K562 (cell line): ENCODE measurements at regions not wholly inside any gene's neighbourhood (a gene's known extent, or its start where the extent isn't known, plus 50 kb on each side); places are given as distances from the start of the nearest gene placed in this dataset.

Experiments used
- ATAC-seq: fragments of 200-7000 bp; cut with Tn5 transposase; 3 replicates; pipeline ENCODE4 v1.9.1; 2020; ENCODE audit warnings: moderate library complexity
- BruUV-seq: library from RNA; stranded (reverse); fragments of 400-500 nt; replicated peaks from 2 replicates; lab custom pipeline; 2021; lab: Mats Ljungman, UMichigan
- CTCF ChIA-PET: fragments of 300-600 bp; formaldehyde crosslinking; extraction: SDS; loops from one replicate; lab custom pipeline; 2021; ENCODE audit warnings: low intra/inter-chr PET ratio; lab: Yijun Ruan, JAX
- POLR2A ChIA-PET: fragments of 300-600, 350-650 bp; sonication (Branson Sonifier 250); formaldehyde crosslinking; extraction: SDS; loops from one replicate; lab custom pipeline; 2021; ENCODE audit warnings: antibody characterized with exemption, inconsistent platforms; lab: Yijun Ruan, JAX
- DNase-seq, 4 experiments: peaks; one replicate each; pipeline versions ENCODE4 v3.0.0 to v3.0.0-alpha.2; 2011 to 2018; ENCODE audit warnings: low spot score in 3 of 4, mixed read lengths in 3 of 4; ENCODE audit errors: extremely low read depth in 1 of 4
- FAIRE-seq: peaks from 2 replicates; lab custom pipeline; 2011; peaks lifted over from hg19 to GRCh38; lab: Jason Lieb, UNC
- H2AFZ ChIP-seq: 2 replicates; pipeline ENCODE4 v1.6.0; 2011; ENCODE audit warnings: low read depth, low read length, control low read depth, inconsistent platforms
- H3K27ac ChIP-seq: fragments of 200-600 bp; 3 replicates; pipeline ENCODE4 v1.8.0; 2011; ENCODE audit warnings: low read depth, mild to moderate bottlenecking, control low read depth, inconsistent platforms, low read length, moderate library complexity, mixed read lengths; ENCODE audit errors: extremely low read depth
- H3K27me3 ChIP-seq, 2 experiments: fragments of 300-600 bp in 1 of 2; 2 replicates in 1 of 2; 3 replicates in 1 of 2; pipeline versions ENCODE4 v1.6.0 to v1.8.0; 2011; ENCODE audit warnings: inconsistent platforms in 2 of 2, low read length in 2 of 2, mild to moderate bottlenecking in 1 of 2, mixed read lengths in 1 of 2, moderate library complexity in 1 of 2; ENCODE audit not compliant: control insufficient read depth in 2 of 2, insufficient read depth in 2 of 2
- H3K36me3 ChIP-seq: fragments of 300-600 bp; 3 replicates; pipeline ENCODE4 v1.8.0; 2011; ENCODE audit warnings: mild to moderate bottlenecking, low read length, inconsistent platforms; ENCODE audit not compliant: control insufficient read depth, insufficient read depth
- H3K4me1 ChIP-seq, 2 experiments: fragments of 200-600 bp in 1 of 2; replicated peaks in 1 of 2; 2 replicates in 1 of 2; 3 replicates in 1 of 2; pipeline versions ENCODE4 v1.5.1 to v1.8.0; 2011; ENCODE audit warnings: inconsistent platforms in 2 of 2, low read length in 2 of 2, mild to moderate bottlenecking in 1 of 2, mixed read lengths in 1 of 2, moderate library complexity in 1 of 2; ENCODE audit not compliant: control insufficient read depth in 2 of 2, insufficient read depth in 2 of 2
- H3K4me2 ChIP-seq: 2 replicates; pipeline ENCODE4 v1.6.1; 2011; ENCODE audit warnings: low read length, control low read depth, inconsistent platforms, mixed read lengths; ENCODE audit not compliant: insufficient read depth
- H3K4me3 ChIP-seq: fragments of 200-600 bp; sonication (generic), shearing (Covaris generic); 2 replicates; pipeline ENCODE4 v1.5.1; 2016; ENCODE audit warnings: control low read depth, inconsistent platforms
- H3K79me2 ChIP-seq: fragments of 200-600 bp; 3 replicates; pipeline ENCODE4 v1.8.0; 2011; ENCODE audit warnings: low read length, inconsistent platforms; ENCODE audit not compliant: control insufficient read depth, insufficient read depth
- H3K9ac ChIP-seq, 2 experiments: 2 replicates each; pipeline versions ENCODE4 v1.6.0 to v1.6.1; 2011; ENCODE audit warnings: low read depth in 2 of 2, low read length in 2 of 2, control low read depth in 1 of 2, inconsistent platforms in 1 of 2, mild to moderate bottlenecking in 1 of 2, mixed read lengths in 1 of 2; ENCODE audit not compliant: insufficient read depth in 1 of 2
- H3K9me1 ChIP-seq: one replicate; pipeline ENCODE4 v1.6.0; 2011; ENCODE audit warnings: inconsistent platforms, mild to moderate bottlenecking, low read length, moderate library complexity; ENCODE audit not compliant: control insufficient read depth, insufficient read depth
- H3K9me3 ChIP-seq: replicated peaks from 2 replicates; pipeline ENCODE4 v1.5.1; 2011; ENCODE audit warnings: low read depth, low read length, inconsistent platforms; ENCODE audit not compliant: control insufficient read depth, insufficient read depth
- H4K20me1 ChIP-seq: replicated peaks from 2 replicates; pipeline ENCODE4 v1.6.1; 2011; ENCODE audit warnings: low read length, inconsistent platforms, mixed read lengths; ENCODE audit not compliant: control insufficient read depth, insufficient read depth
- CEBPB ChIP-seq: fragments of 450-650 bp; IDR thresholded peaks from 2 replicates; pipeline ENCODE4 v1.6.1; 2016; ENCODE audit warnings: missing genetic modification characterization, missing compliant biosample characterization
- CEBPG ChIP-seq, 3 experiments: fragments of 200-800 bp in 1 of 3; sonication (Bioruptor generic) in 1 of 3; sonication (generic) in 1 of 3; formaldehyde crosslinking in 1 of 3; IDR thresholded peaks in 2 of 3; conservative IDR thresholded peaks in 1 of 3; 2 replicates each; pipeline versions ENCODE4 v1.6.1 to v1.8.0; 2016 to 2022; ENCODE audit warnings: missing compliant biosample characterization in 2 of 3, missing genetic modification characterization in 2 of 3, mild to moderate bottlenecking in 1 of 3, missing genetic modification reagents in 1 of 3
- CHD1 ChIP-seq: fragments of 200-600 bp; sonication (generic); IDR thresholded peaks from one replicate; pipeline ENCODE4 v1.6.1; 2012; ENCODE audit warnings: mild to moderate bottlenecking, moderate library complexity, low read length, inconsistent platforms
- PHF20 ChIP-seq: fragments of 450-650 bp; IDR thresholded peaks from 2 replicates; pipeline ENCODE4 v1.6.1; 2018; ENCODE audit not compliant: partially characterized antibody
- RNF2 ChIP-seq: sonication (generic); IDR thresholded peaks from 2 replicates; pipeline ENCODE4 v1.6.1; 2016
- WGBS: fragments of 100-300 bp; shearing (Covaris generic); methylation state at CpG from one replicate; pipeline ENCODE4 v1.1.6; 2016; ENCODE audit warnings: low coverage, mixed read lengths; ENCODE audit not compliant: insufficient coverage; ENCODE audit errors: missing lambda C conversion rate; 5-methylcytosine and 5-hydroxymethylcytosine counted together
- in situ Hi-C: fragments of 300-500 bp; cut with MboI; formaldehyde crosslinking; loops from 4 replicates; pipeline ENCODE4 v1.15.0; 2018; ENCODE audit warnings: inconsistent platforms, mixed read lengths
- intact Hi-C: fragments of 100-400 bp; cut with micrococcal nuclease; formaldehyde crosslinking; loops from 2 replicates; pipeline ENCODE4 v1.14.2; 2022
- TF ChIP-seq, protein P1 (sequence below): fragments of 250-450 bp; sonication (Bioruptor Pico); IDR thresholded peaks from 2 replicates; pipeline ENCODE4 v1.5.0; 2021; ENCODE audit warnings: mild to moderate bottlenecking, borderline replicate concordance
- TF ChIP-seq, protein P2 (sequence below), 2 experiments: fragments of 450-650 bp in 1 of 2; IDR thresholded peaks; 2 replicates each; pipeline ENCODE4 v1.6.1; 2011 to 2017; ENCODE audit warnings: low read depth in 2 of 2, antibody characterized with exemption in 1 of 2, borderline replicate concordance in 1 of 2, low read length in 1 of 2, mild to moderate bottlenecking in 1 of 2, mixed read lengths in 1 of 2; ENCODE audit not compliant: control insufficient read depth in 1 of 2

DNA sequence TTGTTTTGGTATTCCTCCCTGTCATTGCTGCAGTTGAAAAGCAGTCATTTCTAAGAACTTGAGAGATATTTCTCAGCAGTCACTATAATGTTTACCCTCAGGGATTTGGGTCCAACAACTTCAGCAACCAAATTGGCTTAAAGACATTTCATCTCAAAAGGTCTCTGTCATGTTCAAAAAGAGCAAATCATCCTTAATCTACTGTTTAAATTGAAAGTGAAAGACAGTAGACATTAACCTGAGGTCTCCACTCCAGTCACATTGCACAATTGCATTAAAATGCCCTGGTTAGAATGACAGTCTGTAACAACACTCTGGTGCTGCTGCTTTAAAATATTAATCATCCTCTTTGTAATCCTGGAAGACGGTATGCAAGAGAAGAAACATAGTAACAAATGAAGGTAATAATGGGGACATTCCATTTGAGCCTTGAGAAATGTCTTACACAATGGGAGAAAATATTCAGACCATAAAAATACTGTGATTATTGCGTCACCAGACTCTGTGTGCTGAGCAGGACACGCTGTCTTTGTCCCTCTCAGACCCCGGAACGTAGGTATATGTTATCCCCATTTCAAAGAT, 90.2 kb upstream of the UNC5C start:
- no peaks in the 10 kb centered on the region for H3K4me1 ChIP-seq
- H3K9me3 ChIP-seq: no peaks in the 10 kb centered on the region
- intact Hi-C loops: no loop called here
- no peaks in the 10 kb centered on the region for H3K27me3 ChIP-seq
- no peak overlapping the region for H2AFZ ChIP-seq
- FAIRE-seq (no peak), ATAC-seq (no peak), DNase-seq (no peak)
- no peak overlapping the region for H3K4me3 ChIP-seq
- BruUV-seq: no TSS peak
- in situ Hi-C loops: no loop called here
- ChIA-PET POLR2A (no interaction called here), CTCF (no interaction called here)
- H3K79me2 ChIP-seq: no peaks in the 10 kb centered on the region
- H3K36me3 ChIP-seq: no peaks in the 10 kb centered on the region
- H3K9ac ChIP-seq: no peak overlapping the region
- no peak for TF ChIP-seq CEBPG (CRISPR knock-in tag; IDR thresholded peaks at IDR 0.05)
- peak in 1 of 2 experiments; percentile 50; a peak in 1 of 4 replicates for TF ChIP-seq CEBPG (tag; conservative IDR thresholded peaks at IDR 0.05 in 1 of 2, IDR thresholded peaks at IDR 0.05 in 1 of 2)
- no peak for TF ChIP-seq RNF2
- peak; percentile 47 for TF ChIP-seq CEBPB (tag)
- TF ChIP-seq CHD1: no peak
- H3K4me2 ChIP-seq: no peak overlapping the region
- no peaks in the 10 kb centered on the region for H3K9me1 ChIP-seq
- H4K20me1 ChIP-seq: no peaks in the 10 kb centered on the region
- H3K27ac ChIP-seq: no peak overlapping the region
- WGBS: 1% methylated on average over 5 of the region's 5 CpGs

GRCh38 chr4:95637043-95637600, 88.3 kb upstream of the UNC5C start:
- CTCF ChIA-PET: no interaction called here
- no peaks in the 10 kb centered on the region for H3K9me1 ChIP-seq
- no peak overlapping the region for H2AFZ ChIP-seq
- no peaks in the 10 kb centered on the region for H3K79me2 ChIP-seq
- H3K4me2 ChIP-seq: no peak overlapping the region
- ATAC-seq (no peak), DNase-seq (no peak), FAIRE-seq (no peak)
- H3K4me3 ChIP-seq: no peak overlapping the region
- no peak overlapping the region for H3K9ac ChIP-seq
- H3K27ac ChIP-seq: no peak overlapping the region
- H3K4me1 ChIP-seq: no peaks in the 10 kb centered on the region
- H4K20me1 ChIP-seq: no peaks in the 10 kb centered on the region
- BruUV-seq: no TSS peak
- no peaks in the 10 kb centered on the region for H3K36me3 ChIP-seq
- H3K27me3 ChIP-seq: no peaks in the 10 kb centered on the region
- intact Hi-C loops: no loop called here
- WGBS: 3% methylated on average over 3 of the region's 3 CpGs
- POLR2A ChIA-PET: no interaction called here
- in situ Hi-C loops: no loop called here
- H3K9me3 ChIP-seq: no peaks in the 10 kb centered on the region
- no peak for TF ChIP-seq PHF20
- TF ChIP-seq, protein P1, sequence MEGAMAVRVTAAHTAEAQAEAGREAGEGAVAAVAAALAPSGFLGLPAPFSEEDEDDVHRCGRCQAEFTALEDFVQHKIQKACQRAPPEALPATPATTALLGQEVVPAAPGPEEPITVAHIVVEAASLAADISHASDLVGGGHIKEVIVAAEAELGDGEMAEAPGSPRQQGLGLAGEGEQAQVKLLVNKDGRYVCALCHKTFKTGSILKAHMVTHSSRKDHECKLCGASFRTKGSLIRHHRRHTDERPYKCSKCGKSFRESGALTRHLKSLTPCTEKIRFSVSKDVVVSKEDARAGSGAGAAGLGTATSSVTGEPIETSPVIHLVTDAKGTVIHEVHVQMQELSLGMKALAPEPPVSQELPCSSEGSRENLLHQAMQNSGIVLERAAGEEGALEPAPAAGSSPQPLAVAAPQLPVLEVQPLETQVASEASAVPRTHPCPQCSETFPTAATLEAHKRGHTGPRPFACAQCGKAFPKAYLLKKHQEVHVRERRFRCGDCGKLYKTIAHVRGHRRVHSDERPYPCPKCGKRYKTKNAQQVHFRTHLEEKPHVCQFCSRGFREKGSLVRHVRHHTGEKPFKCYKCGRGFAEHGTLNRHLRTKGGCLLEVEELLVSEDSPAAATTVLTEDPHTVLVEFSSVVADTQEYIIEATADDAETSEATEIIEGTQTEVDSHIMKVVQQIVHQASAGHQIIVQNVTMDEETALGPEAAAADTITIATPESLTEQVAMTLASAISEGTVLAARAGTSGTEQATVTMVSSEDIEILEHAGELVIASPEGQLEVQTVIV: no peak
- TF ChIP-seq, protein P2, sequence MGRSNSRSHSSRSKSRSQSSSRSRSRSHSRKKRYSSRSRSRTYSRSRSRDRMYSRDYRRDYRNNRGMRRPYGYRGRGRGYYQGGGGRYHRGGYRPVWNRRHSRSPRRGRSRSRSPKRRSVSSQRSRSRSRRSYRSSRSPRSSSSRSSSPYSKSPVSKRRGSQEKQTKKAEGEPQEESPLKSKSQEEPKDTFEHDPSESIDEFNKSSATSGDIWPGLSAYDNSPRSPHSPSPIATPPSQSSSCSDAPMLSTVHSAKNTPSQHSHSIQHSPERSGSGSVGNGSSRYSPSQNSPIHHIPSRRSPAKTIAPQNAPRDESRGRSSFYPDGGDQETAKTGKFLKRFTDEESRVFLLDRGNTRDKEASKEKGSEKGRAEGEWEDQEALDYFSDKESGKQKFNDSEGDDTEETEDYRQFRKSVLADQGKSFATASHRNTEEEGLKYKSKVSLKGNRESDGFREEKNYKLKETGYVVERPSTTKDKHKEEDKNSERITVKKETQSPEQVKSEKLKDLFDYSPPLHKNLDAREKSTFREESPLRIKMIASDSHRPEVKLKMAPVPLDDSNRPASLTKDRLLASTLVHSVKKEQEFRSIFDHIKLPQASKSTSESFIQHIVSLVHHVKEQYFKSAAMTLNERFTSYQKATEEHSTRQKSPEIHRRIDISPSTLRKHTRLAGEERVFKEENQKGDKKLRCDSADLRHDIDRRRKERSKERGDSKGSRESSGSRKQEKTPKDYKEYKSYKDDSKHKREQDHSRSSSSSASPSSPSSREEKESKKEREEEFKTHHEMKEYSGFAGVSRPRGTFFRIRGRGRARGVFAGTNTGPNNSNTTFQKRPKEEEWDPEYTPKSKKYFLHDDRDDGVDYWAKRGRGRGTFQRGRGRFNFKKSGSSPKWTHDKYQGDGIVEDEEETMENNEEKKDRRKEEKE (IDR thresholded peaks at IDR 0.05; ENCODE audit: borderline replicate concordance in 1 of 2, control insufficient read depth in 1 of 2, low read depth in 2 of 2, low read length in 1 of 2): no peak
